ENCODE measurements at regions not wholly inside any gene's neighbourhood (a gene's known extent, or its start where the extent isn't known, plus 50 kb on each side); places are given as distances from the start of the nearest gene placed in this dataset.

GRCh38 chr2:164205347-164205746 is 415.9 kb downstream of the GRB14 start:
- H3K27me3 ChIP-seq, result no peaks in the 10 kb centered on the region
- intact Hi-C loops (cut with DNase I; ENCODE audit: low total_unique reads), result no loop called here
- H3K4me3 ChIP-seq, result no peak overlapping the region
- H3K36me3 ChIP-seq, result no peaks in the 10 kb centered on the region
- no peak for DNase-seq
- TF ChIP-seq CTCF (IDR thresholded peaks at IDR 0.05) (no peak), POLR2A (IDR thresholded peaks at IDR 0.05) (no peak)
- no peaks in the 10 kb centered on the region for H3K9me3 ChIP-seq
- no peak overlapping the region for H3K27ac ChIP-seq
- no peaks in the 10 kb centered on the region for H3K4me1 ChIP-seq

- Histone ChIP-seq H3K4me3 (no peak overlapping the region), H3K27ac (no peak overlapping the region), H3K27me3 (no peaks in the 10 kb centered on the region), H3K9me3 (no peaks in the 10 kb centered on the region), H3K36me3 (no peaks in the 10 kb centered on the region), H3K4me1 (no peaks in the 10 kb centered on the region)
- TF ChIP-seq POLR2A (IDR thresholded peaks at IDR 0.05), result no peak
- TF ChIP-seq CTCF (IDR thresholded peaks at IDR 0.05), result no peak
- DNase-seq, result no peak
- intact Hi-C loops (cut with DNase I; ENCODE audit: low total_unique reads), result no loop called here
These were observed 418.2 kb downstream of the GRB14 start for GRCh38 chr2:164203131-164203530.

- Histone ChIP-seq H3K9me3 (no peaks in the 10 kb centered on the region), H3K27ac (no peak overlapping the region), H3K36me3 (no peaks in the 10 kb centered on the region), H3K27me3 (no peaks in the 10 kb centered on the region), H3K4me1 (no peaks in the 10 kb centered on the region), H3K4me3 (no peak overlapping the region)
- intact Hi-C loops (cut with DNase I; ENCODE audit: low total_unique reads), result no loop called here
- DNase-seq, result no peak
- no peak for TF ChIP-seq CTCF (IDR thresholded peaks at IDR 0.05)
- no peak for TF ChIP-seq POLR2A (IDR thresholded peaks at IDR 0.05)
These were observed 423.0 kb downstream of the GRB14 start for GRCh38 chr2:164198256-164198655.

- intact Hi-C loops (cut with DNase I; ENCODE audit: low total_unique reads), result no loop called here
- TF ChIP-seq POLR2A (IDR thresholded peaks at IDR 0.05) (no peak), CTCF (IDR thresholded peaks at IDR 0.05) (no peak)
- no peak overlapping the region for H3K27ac ChIP-seq
- no peaks in the 10 kb centered on the region for H3K36me3 ChIP-seq
- DNase-seq, result no peak
- no peaks in the 10 kb centered on the region for H3K27me3 ChIP-seq
- no peak overlapping the region for H3K4me3 ChIP-seq
- no peaks in the 10 kb centered on the region for H3K9me3 ChIP-seq
- H3K4me1 ChIP-seq, result no peaks in the 10 kb centered on the region
These were observed 430.6 kb downstream of the GRB14 start for GRCh38 chr2:164190700-164191099.

- intact Hi-C loops (cut with DNase I; ENCODE audit: low total_unique reads), result no loop called here
- TF ChIP-seq POLR2A (IDR thresholded peaks at IDR 0.05) (no peak), CTCF (IDR thresholded peaks at IDR 0.05) (no peak)
- Histone ChIP-seq H3K9me3 (no peaks in the 10 kb centered on the region), H3K4me3 (no peak overlapping the region), H3K27me3 (no peaks in the 10 kb centered on the region), H3K27ac (no peak overlapping the region), H3K36me3 (no peaks in the 10 kb centered on the region), H3K4me1 (no peaks in the 10 kb centered on the region)
- DNase-seq, result no peak
These were observed 431.4 kb downstream of the GRB14 start for GRCh38 chr2:164189851-164190250.
